Esophagus mucosa (tissue), 1 donor: ENCODE measurements at regions not wholly inside any gene's neighbourhood (a gene's known extent, or its start where the extent isn't known, plus 50 kb on each side); places are given as distances from the start of the nearest gene placed in this dataset.
A peak's percentile ranks its signal among the peaks of the same experiment; 100 is the strongest.
"Not testable (repeated sequence)": the region's sequence is repeated elsewhere in the genome, so short reads cannot be mapped to it uniquely, and the experiment has no call there.

Experiments used
- ATAC-seq: fragments of 200-7000 bp; cut with Tn5 transposase; one replicate; pipeline ENCODE4 v1.9.1; 2020
- donor health status: DM: yes; HTN: yes; CAD: no.

GRCh38 chr15:95196176-95196915 lies 965.0 kb downstream of the MCTP2 start:
- no peak for ATAC-seq

GRCh38 chr15:95202569-95203349 lies 971.4 kb downstream of the MCTP2 start:
- peak; percentile 43 for ATAC-seq

GRCh38 chr15:95205077-95205476 lies 973.7 kb downstream of the MCTP2 start:
- peak; percentile 26 for ATAC-seq

GRCh38 chr15:95205830-95206229 lies 974.5 kb downstream of the MCTP2 start:
- not testable (repeated sequence) for ATAC-seq

- ATAC-seq, result no peak
Observed at GRCh38 chr15:95208071-95208470, 976.7 kb downstream of the MCTP2 start.

- ATAC-seq, result no peak
Observed at GRCh38 chr15:95208988-95209387, 977.6 kb downstream of the MCTP2 start.

GRCh38 chr15:95210436-95210981 lies 979.1 kb downstream of the MCTP2 start:
- ATAC-seq, result no peak

GRCh38 chr15:95215017-95215416 lies 983.7 kb downstream of the MCTP2 start:
- no peak for ATAC-seq

GRCh38 chr15:95226835-95227234 lies 995.5 kb downstream of the MCTP2 start:
- ATAC-seq, result peak; percentile 84

- peak; percentile 45 for ATAC-seq
Observed at GRCh38 chr15:95227235-95227634, 995.9 kb downstream of the MCTP2 start.

- ATAC-seq, result no peak
Observed at GRCh38 chr15:95228856-95229555, 997.6 kb downstream of the MCTP2 start.

- ATAC-seq, result no peak
Observed at GRCh38 chr15:95235033-95235432, 1003.7 kb downstream of the MCTP2 start.

GRCh38 chr15:95247071-95247984 lies 1016.0 kb downstream of the MCTP2 start:
- ATAC-seq, result peak; percentile 100

- ATAC-seq, result no peak
Observed at GRCh38 chr15:95249524-95249923, 1018.2 kb downstream of the MCTP2 start.

- ATAC-seq, result no peak
Observed at GRCh38 chr15:95252404-95252803, 1021.0 kb downstream of the MCTP2 start.

- ATAC-seq, result no peak
Observed at GRCh38 chr15:95254263-95254662, 1022.9 kb downstream of the MCTP2 start.

- peak; percentile 59 for ATAC-seq
Observed at GRCh38 chr15:95259513-95259912, 1028.2 kb downstream of the MCTP2 start.

- ATAC-seq, result no peak
Observed at GRCh38 chr15:95259965-95260364, 1028.6 kb downstream of the MCTP2 start.

- no peak for ATAC-seq
Observed at GRCh38 chr15:95260856-95261255, 1029.5 kb downstream of the MCTP2 start.

- ATAC-seq, result no peak
Observed at GRCh38 chr15:95261546-95261945, 1030.2 kb downstream of the MCTP2 start.

- ATAC-seq, result no peak
Observed at GRCh38 chr15:95261968-95262367, 1030.6 kb downstream of the MCTP2 start.
